ENCODE measurements at regions not wholly inside any gene's neighbourhood (a gene's known extent, or its start where the extent isn't known, plus 50 kb on each side); places are given as distances from the start of the nearest gene placed in this dataset.

DNA sequence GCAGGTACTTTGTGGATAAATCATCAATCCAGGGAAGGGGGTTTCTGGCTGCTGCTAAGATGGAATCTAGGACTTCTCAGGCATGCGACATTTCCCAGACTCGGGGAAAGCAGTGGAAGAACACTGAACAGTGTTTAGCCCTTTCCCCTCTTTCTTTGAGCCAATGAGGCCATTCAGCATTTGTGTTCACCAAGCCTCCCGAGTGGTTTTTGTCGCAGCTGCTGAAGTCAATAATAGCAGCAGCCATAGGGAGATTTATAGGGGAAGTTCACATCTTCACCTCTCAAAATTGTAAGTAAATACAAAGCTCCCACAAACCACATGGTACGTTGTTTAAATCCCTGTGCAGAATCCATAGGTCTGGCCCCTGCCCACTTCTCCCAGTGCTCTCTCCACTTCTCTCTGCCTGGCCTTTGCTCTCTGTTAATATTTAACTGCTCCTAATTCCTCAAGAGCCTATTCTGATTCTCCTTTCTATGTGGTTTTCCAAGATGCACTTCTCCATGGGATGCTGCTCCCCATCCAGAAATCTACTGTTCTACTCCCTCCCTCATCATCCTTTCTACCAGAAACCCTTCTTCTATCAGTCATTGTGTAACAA is 230.7 kb downstream of the SHQ1 start:
- TF ChIP-seq, protein P1, sequence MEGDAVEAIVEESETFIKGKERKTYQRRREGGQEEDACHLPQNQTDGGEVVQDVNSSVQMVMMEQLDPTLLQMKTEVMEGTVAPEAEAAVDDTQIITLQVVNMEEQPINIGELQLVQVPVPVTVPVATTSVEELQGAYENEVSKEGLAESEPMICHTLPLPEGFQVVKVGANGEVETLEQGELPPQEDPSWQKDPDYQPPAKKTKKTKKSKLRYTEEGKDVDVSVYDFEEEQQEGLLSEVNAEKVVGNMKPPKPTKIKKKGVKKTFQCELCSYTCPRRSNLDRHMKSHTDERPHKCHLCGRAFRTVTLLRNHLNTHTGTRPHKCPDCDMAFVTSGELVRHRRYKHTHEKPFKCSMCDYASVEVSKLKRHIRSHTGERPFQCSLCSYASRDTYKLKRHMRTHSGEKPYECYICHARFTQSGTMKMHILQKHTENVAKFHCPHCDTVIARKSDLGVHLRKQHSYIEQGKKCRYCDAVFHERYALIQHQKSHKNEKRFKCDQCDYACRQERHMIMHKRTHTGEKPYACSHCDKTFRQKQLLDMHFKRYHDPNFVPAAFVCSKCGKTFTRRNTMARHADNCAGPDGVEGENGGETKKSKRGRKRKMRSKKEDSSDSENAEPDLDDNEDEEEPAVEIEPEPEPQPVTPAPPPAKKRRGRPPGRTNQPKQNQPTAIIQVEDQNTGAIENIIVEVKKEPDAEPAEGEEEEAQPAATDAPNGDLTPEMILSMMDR (IDR thresholded peaks at IDR 0.05) = no peak
- TF ChIP-seq ELK1 (IDR thresholded peaks at IDR 0.05; ENCODE audit: low read depth, low read length) (no peak), HOXA7 (CRISPR knock-in tag; IDR thresholded peaks at IDR 0.05) (no peak), NR3C1 (IDR thresholded peaks at IDR 0.05) (no peak), EP300 (IDR thresholded peaks at IDR 0.05) (no peak), KDM1A (IDR thresholded peaks at IDR 0.05; ENCODE audit: low read depth) (no peak), RAD21 (conservative IDR thresholded peaks at IDR 0.05 in 1 of 2, IDR thresholded peaks at IDR 0.05 in 1 of 2) (no peak), ATOH8 (CRISPR knock-in tag; IDR thresholded peaks at IDR 0.05; ENCODE audit: low read depth) (no peak), BHLHE40 (IDR thresholded peaks at IDR 0.05; ENCODE audit: low read depth, low read length) (no peak)
